Stimulated activated CD8-positive, alpha-beta memory T cell treated with anti-CD3 and anti-CD28 coated beads, Interleukin-7, amount 100 ng/mL, for 4 hours (primary cell): ENCODE measurements at regions not wholly inside any gene's neighbourhood (a gene's known extent, or its start where the extent isn't known, plus 50 kb on each side); places are given as distances from the start of the nearest gene placed in this dataset.
"Not testable (repeated sequence)": the region's sequence is repeated elsewhere in the genome, so short reads cannot be mapped to it uniquely, and the experiment has no call there.

Source experiments
- DNase-seq, 2 donors: peaks; one replicate each; pipeline ENCODE4 v3.0.0-alpha.2; 2020; ENCODE audit warnings: low read depth in 2 of 2

DNA sequence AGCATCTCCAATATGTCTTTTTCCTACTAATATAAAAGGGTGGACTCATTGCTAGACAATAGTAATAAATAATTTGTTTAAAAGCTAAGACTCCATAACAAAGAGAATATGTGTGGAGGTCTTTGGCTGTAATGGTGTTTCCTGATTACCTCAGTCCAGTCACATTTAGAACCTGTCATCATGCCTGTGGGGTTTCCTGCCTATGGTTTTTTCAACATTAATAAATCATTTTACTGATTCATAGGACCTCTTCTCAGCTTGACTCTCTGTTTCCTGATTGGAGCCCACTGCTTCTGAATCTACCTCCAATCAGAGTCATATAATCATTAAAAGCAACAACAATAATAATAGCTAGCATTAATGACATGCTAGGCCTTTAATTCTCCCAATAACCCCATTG lies 52.4 kb upstream of the GNAI1 start:
- DNase-seq = no peak

DNA sequence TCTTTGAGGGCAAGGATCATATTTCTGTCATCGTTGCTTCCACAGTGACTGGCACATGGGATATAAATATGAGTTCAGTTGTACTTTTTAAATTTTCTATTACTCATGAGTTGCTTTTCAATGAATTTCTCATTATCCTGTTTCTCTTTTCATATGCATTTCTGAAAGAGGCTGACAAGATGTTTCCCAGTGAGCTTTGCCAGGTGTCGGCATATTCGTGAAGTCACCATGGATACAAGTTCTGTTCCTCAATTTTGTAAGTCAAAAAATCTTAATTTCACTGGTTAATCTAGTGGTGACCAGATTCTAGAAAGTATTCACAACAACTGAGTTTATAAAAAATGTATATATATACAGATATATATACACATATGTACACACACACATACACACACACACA lies 55.7 kb upstream of the GNAI1 start:
- no peak for DNase-seq

GRCh38 chr7:80078159-80078731 lies 56.4 kb upstream of the GNAI1 start:
- peak in 1 of 2 donors; percentile 13 for DNase-seq

DNA sequence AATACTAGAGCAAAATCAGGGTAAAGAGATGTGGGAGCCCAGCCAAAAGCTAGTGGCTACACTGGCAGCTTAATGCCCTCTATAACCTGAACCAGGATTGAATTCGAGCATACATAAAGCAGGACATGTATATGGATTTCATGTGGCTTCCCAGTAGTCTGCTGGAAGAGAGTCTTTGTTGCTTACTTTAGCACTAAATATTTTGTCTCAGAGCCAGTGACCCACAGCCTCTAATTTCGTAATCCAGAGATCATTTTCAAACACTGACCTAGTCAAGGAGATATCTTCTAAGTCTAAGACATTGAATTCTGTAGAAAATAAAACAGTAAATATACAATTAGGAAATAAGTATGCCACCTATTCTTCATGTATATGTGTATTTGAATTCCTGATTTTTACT lies 64.2 kb upstream of the GNAI1 start:
- no peak for DNase-seq

- no peak for DNase-seq
Measured at GRCh38 chr7:80066639-80067038, 68.0 kb upstream of the GNAI1 start.

- DNase-seq = no peak
Measured at GRCh38 chr7:80063834-80064233, 70.8 kb upstream of the GNAI1 start.

GRCh38 chr7:80060218-80060806 lies 74.3 kb upstream of the GNAI1 start:
- DNase-seq = no peak

DNA sequence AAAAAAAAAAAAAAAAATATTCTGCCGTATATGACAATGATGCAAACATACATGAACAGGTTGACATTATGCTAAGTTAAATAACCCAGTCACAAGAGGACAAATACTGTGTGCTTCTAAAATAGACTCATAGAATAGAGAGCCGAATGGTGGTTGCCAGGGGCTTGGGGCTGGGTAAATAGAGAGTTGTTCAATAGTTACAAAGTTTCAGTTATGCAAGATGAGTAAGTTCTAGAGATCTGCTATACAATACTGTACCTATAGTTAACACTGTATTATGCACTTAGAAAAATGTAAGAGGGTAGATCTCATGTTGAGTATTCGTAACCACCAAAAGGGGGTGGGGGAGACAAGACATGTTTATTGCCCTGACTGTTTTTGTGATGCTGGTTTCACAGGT lies 77.1 kb upstream of the GNAI1 start:
- no peak for DNase-seq

GRCh38 chr7:80054356-80054755 lies 80.3 kb upstream of the GNAI1 start:
- DNase-seq = no peak

GRCh38 chr7:80053124-80053523 lies 81.5 kb upstream of the GNAI1 start:
- DNase-seq = no peak

GRCh38 chr7:80047856-80048459 lies 86.7 kb upstream of the GNAI1 start:
- no peak for DNase-seq

GRCh38 chr7:80047032-80047431 lies 87.6 kb upstream of the GNAI1 start:
- DNase-seq = no peak

GRCh38 chr7:80044796-80045195 lies 89.8 kb upstream of the GNAI1 start:
- no peak for DNase-seq

DNA sequence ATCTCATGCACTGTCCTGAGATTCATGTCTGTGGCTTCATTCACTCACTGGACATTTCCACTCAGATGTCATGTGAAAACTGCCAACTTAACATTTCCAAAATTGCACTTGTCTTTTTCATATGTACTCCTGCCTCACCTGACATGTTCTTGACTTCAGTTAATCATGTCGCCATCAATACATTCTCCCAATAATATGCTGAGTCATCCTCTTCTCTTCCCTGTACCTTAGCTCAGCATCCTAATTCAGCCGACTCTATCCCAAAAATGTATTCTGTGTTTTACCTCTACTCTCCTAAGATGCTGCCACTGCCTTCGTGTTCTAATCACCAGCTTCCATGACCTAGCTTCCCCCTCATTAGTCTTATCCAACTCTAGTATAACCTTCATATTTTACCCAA lies 93.9 kb upstream of the GNAI1 start:
- no peak for DNase-seq

GRCh38 chr7:80040335-80040734 lies 94.3 kb upstream of the GNAI1 start:
- DNase-seq = no peak

GRCh38 chr7:80039251-80039884 lies 95.3 kb upstream of the GNAI1 start:
- no peak for DNase-seq

DNA sequence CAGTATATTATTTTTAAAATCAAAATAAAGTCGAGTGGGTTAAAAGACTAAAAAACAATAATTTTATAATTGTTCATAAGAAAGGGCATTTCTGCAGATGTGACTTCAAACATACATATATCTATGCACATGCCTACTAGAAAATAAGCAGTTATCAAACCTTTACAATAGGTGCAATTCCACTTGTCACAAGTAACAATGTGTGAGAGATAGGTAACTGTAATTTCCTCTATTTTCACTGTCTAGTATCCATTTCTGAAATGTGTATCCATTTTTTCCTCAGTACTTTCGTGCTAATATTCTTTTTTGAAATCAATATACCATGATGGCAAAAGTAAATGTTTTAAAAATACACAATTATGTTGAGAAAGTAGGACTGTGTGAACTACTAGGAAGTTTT lies 96.9 kb upstream of the GNAI1 start:
- no peak for DNase-seq

GRCh38 chr7:80036107-80036506 lies 98.5 kb upstream of the GNAI1 start:
- DNase-seq = no peak

- no peak for DNase-seq
Measured at GRCh38 chr7:80028717-80029116, 105.9 kb upstream of the GNAI1 start.

- DNase-seq = no peak
Measured at GRCh38 chr7:80027611-80028173, 106.9 kb upstream of the GNAI1 start.

- no peak for DNase-seq
Measured at GRCh38 chr7:80026766-80027165, 107.9 kb upstream of the GNAI1 start.

GRCh38 chr7:80020277-80020676 lies 114.4 kb upstream of the GNAI1 start:
- DNase-seq = not testable (repeated sequence)

GRCh38 chr7:80019809-80020207 lies 114.8 kb upstream of the GNAI1 start:
- not testable (repeated sequence) for DNase-seq
